GM19239 (cell line): ENCODE measurements at regions not wholly inside any gene's neighbourhood (a gene's known extent, or its start where the extent isn't known, plus 50 kb on each side); places are given as distances from the start of the nearest gene placed in this dataset.
"Not testable (repeated sequence)": the region's sequence is repeated elsewhere in the genome, so short reads cannot be mapped to it uniquely, and the experiment has no call there.

Experiments used
- DNase-seq: peaks from one replicate; pipeline ENCODE4 v3.0.0; 2011; ENCODE audit warnings: low spot score; ENCODE audit not compliant: insufficient read length
- FAIRE-seq: peaks from 2 replicates; lab custom pipeline; 2011; peaks lifted over from hg19 to GRCh38; lab: Jason Lieb, UNC

- no peak for DNase-seq
- no peak for FAIRE-seq
Measured at GRCh38 chr4:71081192-71081591, 87.7 kb downstream of the DCK start.

GRCh38 chr4:71093745-71094144, 100.3 kb downstream of the DCK start:
- no peak for DNase-seq

DNA sequence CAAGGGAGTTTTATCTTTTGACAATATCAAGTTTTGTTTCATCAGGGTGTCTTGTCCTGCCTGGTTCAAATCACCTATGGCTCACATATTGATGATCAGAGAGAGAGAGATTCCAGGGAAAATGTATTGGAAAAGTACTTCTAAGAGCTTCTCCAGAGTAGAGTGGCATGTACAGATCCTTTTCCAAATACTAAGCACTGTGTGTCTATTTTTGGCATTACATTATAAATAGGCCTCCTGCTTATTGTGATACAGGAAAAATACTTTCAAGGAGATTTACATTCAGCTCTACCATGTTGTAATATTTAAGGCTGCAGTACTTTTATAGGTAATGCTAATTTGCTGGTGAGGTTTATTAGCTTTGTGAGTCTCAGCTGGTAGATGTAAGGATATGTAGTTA, 100.8 kb downstream of the DCK start:
- DNase-seq (no peak), FAIRE-seq (no peak)

More at GRCh38 chr4:71093745-71094144, 100.3 kb downstream of the DCK start:
- FAIRE-seq, result no peak

GRCh38 chr4:71095141-71095540, 101.7 kb downstream of the DCK start:
- DNase-seq (no peak), FAIRE-seq (no peak)

DNA sequence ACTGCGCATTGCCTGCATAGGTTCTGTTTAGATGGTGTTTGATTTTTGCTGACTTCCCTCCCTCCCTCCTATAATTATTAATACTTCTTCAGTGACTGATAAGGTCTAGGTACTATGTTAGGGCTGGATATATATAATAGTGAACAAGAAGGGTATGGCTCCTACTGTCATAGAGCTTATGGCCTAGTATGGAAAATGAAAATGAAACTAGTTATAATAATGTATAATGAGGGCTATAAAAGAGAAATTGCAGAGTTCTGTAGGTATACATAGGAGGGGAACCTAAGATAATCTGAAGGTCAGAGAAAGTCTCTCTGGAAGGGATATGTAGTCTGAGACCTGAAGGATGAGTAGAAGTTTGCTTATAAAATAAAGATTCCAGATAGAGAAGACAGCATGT, 102.1 kb downstream of the DCK start:
- no peak for FAIRE-seq

GRCh38 chr4:71107726-71108125, 114.3 kb downstream of the DCK start:
- DNase-seq (no peak), FAIRE-seq (no peak)

More for the DNA sequence above, 102.1 kb downstream of the DCK start:
- no peak for DNase-seq

DNA sequence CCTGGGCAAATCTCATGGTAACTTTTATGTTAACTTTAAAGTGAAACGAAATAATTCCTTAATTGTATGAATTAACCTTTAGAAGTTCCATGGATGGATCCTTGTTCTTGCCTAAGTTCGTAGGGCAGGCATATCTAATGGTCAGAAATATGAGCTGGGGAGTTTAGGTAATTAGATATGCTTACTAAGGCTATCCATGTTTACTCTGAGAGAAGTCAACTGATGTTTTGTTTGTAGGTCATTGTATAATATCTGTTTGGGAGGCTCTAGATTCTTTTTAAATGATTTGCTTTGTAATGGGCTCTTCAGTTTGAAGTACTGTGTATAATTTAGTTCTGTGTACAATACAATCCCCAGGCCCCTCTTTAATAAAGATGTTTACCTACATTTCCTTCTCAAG, 117.0 kb downstream of the DCK start:
- FAIRE-seq (no peak), DNase-seq (no peak)

GRCh38 chr4:71111133-71111532, 117.7 kb downstream of the DCK start:
- FAIRE-seq, DNase-seq: not testable (repeated sequence)

DNA sequence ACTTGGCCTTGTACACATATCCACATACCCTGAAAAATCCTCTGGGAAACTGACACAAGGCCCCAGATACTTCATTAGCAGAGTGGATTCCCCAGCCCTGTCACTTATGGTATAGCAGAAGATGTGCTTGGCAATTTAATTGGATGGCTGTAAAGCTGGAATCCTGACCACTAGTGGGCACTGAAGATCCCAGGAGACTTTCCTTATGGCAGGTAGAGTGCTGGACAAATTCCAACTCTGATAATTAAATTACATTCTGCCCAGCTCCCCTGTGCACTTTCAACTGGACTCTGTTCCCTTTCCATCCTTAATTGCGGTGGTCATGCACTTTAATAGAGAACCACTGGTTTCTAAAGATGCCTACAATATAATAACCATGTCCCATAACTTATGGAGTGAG, 119.8 kb downstream of the DCK start:
- FAIRE-seq (no peak), DNase-seq (no peak)

DNA sequence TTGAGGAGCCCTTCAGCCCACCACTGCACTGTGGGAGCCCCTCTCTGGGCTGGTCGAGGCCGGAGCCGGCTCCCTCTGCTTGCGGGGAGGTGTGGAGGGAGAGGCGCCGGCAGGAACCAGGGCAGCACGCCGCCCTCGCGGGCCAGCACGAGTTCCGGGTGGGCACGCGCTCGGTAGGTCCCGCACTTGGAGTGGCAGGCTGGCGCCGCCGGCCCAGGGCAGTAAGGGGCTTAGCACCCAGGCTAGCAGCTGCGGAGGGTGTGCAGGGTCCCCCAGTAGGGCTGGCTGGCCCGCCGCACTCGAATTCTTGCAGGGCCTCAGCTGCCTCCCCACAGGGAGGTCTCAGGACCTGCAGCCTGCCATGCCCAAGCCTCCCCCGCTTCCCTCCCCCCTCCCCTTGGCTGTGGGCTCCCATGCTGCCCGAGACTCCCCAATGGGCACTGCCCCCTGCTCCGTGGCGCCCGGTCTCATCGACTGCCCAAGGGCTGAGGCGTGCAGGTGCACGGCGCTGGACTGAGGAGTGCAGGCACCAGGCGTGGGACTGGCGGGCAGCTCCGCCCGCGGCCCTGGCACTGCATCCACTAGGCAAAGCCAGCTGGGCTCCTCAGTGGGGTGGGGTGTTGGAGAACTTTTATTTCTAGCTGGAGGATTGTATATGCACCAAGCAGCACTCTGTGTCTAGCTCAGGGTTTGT, 127.5 kb downstream of the DCK start:
- FAIRE-seq, result no peak
- DNase-seq, result no peak

DNA sequence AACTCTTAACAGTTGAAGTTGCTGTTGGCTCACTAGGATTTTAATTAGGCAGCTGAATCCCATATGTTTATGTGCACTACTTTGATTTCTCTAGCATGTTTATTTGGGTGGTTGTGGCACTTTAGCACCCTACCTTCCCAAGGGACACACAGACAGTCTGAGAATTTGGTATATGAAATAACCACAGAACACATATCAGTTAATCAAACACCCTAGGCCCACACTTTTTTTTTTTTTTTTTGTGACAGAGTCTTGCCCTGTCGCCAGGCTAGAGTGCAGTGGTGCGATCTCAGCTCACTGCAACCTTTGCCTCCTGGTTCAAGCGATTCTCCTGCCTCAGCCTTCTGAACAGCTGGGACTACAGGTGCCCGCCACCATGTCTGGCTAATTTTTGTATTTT, 130.5 kb downstream of the DCK start:
- DNase-seq (no peak), FAIRE-seq (no peak)

DNA sequence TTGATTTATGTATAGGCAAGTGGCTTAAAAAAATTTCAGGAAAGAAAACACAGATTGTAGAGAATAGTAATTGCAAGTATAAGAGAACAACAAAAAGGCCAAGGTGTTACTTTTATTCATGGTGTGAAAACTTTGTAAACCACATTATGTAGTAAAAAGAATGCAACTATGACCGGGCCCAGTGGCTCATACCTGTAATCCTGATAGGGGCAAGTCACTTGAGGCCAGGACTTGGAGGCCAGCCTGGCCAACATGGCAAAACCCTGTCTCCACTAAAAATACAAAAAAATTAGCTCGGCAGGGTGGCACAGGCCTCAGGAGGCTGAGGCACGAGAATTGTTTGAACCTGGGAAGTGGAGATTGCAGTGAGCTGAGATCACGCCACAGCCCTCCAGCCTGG, 131.7 kb downstream of the DCK start:
- FAIRE-seq, result no peak

DNA sequence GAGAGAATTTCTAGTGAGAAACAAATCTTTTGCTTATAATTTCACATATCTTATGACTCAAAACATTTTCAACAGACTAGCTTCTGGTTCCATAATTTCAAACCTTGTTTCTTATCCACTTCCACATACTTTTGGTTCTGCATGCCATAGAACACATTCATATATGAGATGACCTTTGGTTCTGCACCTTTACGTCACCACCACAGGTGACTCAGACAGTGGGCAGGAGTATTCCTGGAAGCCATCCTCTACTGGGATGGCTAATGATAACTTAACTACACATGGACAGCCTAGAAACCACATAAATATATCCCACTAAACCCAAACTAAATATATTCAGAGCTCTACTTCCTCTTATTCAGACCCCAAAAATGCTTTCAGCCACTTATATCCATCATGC, 133.3 kb downstream of the DCK start:
- FAIRE-seq (no peak), DNase-seq (no peak)

More for the DNA sequence above, 131.7 kb downstream of the DCK start:
- DNase-seq, result no peak

- DNase-seq (no peak), FAIRE-seq (no peak)
Measured at GRCh38 chr4:71130827-71131603, 137.6 kb downstream of the DCK start.

GRCh38 chr4:71132486-71132885, 139.0 kb downstream of the DCK start:
- no peak for FAIRE-seq
- DNase-seq, result no peak

- no peak for FAIRE-seq
Measured at GRCh38 chr4:71133491-71133890, 140.0 kb downstream of the DCK start.

GRCh38 chr4:71136071-71136470, 142.6 kb downstream of the DCK start:
- FAIRE-seq, result no peak
- no peak for DNase-seq

More at GRCh38 chr4:71133491-71133890, 140.0 kb downstream of the DCK start:
- no peak for DNase-seq

GRCh38 chr4:71138007-71138615, 144.7 kb downstream of the DCK start:
- FAIRE-seq (no peak), DNase-seq (no peak)

DNA sequence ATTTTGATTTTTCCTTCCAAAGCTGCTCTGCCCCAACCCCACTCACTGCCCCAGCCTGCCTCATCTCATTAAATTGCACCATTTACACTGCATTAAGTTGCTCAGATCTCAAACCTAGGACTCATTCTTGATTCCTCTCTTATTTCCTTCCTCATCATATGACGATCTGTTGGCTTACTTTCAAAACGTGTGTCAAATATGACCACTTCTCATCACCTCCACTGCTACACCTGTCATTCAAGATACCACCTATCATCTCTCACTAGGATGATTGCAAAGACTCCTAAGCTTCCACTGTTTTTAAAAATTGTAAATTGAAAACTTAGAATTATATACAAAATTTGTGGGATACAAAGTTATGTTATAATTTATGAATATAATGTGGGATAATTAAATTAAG, 147.1 kb downstream of the DCK start:
- DNase-seq (no peak), FAIRE-seq (no peak)

DNA sequence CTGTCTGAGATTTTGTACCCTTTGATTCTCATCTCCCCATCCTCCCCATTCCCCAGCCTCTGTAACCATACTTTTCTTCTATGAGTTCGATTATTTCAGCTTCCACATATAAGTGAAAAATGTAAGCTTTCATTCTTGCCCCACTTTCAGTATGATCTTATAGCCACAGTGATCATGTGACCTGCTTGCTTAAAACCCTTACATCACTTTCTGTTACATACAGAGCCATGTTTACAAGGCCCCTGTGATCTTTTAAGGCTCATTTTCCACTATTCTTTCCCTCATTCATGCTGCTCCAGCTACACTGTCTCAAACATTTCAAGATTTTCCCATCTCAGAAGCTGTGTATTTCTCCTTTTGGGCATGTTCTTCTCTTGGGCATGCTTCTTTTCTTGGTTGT, 147.7 kb downstream of the DCK start:
- DNase-seq (no peak), FAIRE-seq (no peak)

GRCh38 chr4:71147261-71147660, 153.8 kb downstream of the DCK start:
- no peak for DNase-seq
- FAIRE-seq, result no peak
